GM12878 (cell line): ENCODE measurements at regions not wholly inside any gene's neighbourhood (a gene's known extent, or its start where the extent isn't known, plus 50 kb on each side); places are given as distances from the start of the nearest gene placed in this dataset.

Experiments
- CHD2 ChIP-seq: IDR thresholded peaks from 2 replicates; pipeline ENCODE4 v1.6.1; 2011; ENCODE audit warnings: low read depth, low read length, improper control_type of control experiment, borderline replicate concordance
- CHD4 ChIP-seq: fragments of 200-600 bp; sonication (generic); IDR thresholded peaks from 2 replicates; pipeline ENCODE4 v1.6.1; 2016; ENCODE audit warnings: mild to moderate bottlenecking
- CTCF ChIP-seq, 3 experiments: IDR thresholded peaks in 2 of 3; conservative IDR thresholded peaks in 1 of 3; 2 replicates each; pipeline ENCODE4 v1.5.1; 2011; ENCODE audit warnings: low read depth in 3 of 3, low read length in 3 of 3, mild to moderate bottlenecking in 3 of 3, control low read depth in 2 of 3, moderate library complexity in 2 of 3, inconsistent platforms in 1 of 3, mixed read lengths in 1 of 3; ENCODE audit not compliant: control insufficient read depth in 2 of 3, insufficient read depth in 1 of 3; ENCODE audit errors: extremely low read depth in 1 of 3
- EGR1 ChIP-seq, 2 experiments: IDR thresholded peaks; 1 replicate in 1 of 2; 2 replicates in 1 of 2; pipeline ENCODE4 v1.6.1; 2011 to 2012; ENCODE audit warnings: low read depth in 2 of 2, low read length in 2 of 2, borderline replicate concordance in 1 of 2, mild to moderate bottlenecking in 1 of 2, moderate library complexity in 1 of 2
- EP300 ChIP-seq, 2 experiments: fragments of 150-350 bp in 1 of 2; IDR thresholded peaks; 2 replicates each; pipeline ENCODE4 v1.6.1; 2011 to 2012; ENCODE audit warnings: low read depth in 2 of 2, low read length in 2 of 2, borderline replicate concordance in 1 of 2, improper control_type of control experiment in 1 of 2, inconsistent platforms in 1 of 2; ENCODE audit not compliant: control insufficient read depth in 1 of 2
- EZH2 ChIP-seq: IDR thresholded peaks from 2 replicates; pipeline ENCODE4 v1.6.1; 2012; ENCODE audit warnings: low read depth, mild to moderate bottlenecking, control low read depth, inconsistent platforms, low read length, borderline replicate concordance; ENCODE audit not compliant: control insufficient read depth
- GABPA ChIP-seq: IDR thresholded peaks from 2 replicates; pipeline ENCODE4 v1.6.1; 2014; ENCODE audit warnings: antibody characterized with exemption, low read depth, mild to moderate bottlenecking, inconsistent platforms
- GATAD2B ChIP-seq: fragments of 450-650 bp; conservative IDR thresholded peaks from 2 replicates; pipeline ENCODE4 v1.6.1; 2017; ENCODE audit warnings: low read depth, mild to moderate bottlenecking, moderate library complexity
- MAX ChIP-seq: IDR thresholded peaks from 2 replicates; pipeline ENCODE4 v1.6.1; 2012; ENCODE audit warnings: low read depth, low read length, improper control_type of control experiment
- MYC ChIP-seq: IDR thresholded peaks from 2 replicates; pipeline ENCODE4 v1.6.1; 2011; ENCODE audit warnings: mild to moderate bottlenecking, low read length, moderate library complexity, inconsistent platforms; ENCODE audit not compliant: insufficient read depth, insufficient replicate concordance, insufficient read length, severe bottlenecking
- POLR2A ChIP-seq: IDR thresholded peaks from 2 replicates; pipeline ENCODE4 v1.6.1; 2011; ENCODE audit warnings: low read depth, mild to moderate bottlenecking, low read length
- POLR2AphosphoS5 ChIP-seq: IDR thresholded peaks from 2 replicates; pipeline ENCODE4 v1.6.1; 2011; ENCODE audit warnings: mild to moderate bottlenecking, low read length, inconsistent platforms
- RAD21 ChIP-seq: IDR thresholded peaks from 2 replicates; pipeline ENCODE4 v1.6.1; 2011; ENCODE audit warnings: mild to moderate bottlenecking, low read depth, low read length, moderate library complexity; ENCODE audit not compliant: insufficient read depth
- SRF ChIP-seq, 2 experiments: IDR thresholded peaks; 2 replicates each; pipeline ENCODE4 v1.6.1; 2011; ENCODE audit warnings: low read depth in 2 of 2, low read length in 2 of 2, mild to moderate bottlenecking in 1 of 2, moderate library complexity in 1 of 2

GRCh38 chr22:16717699-16718558, 107.3 kb downstream of the XKR3 start:
- TF ChIP-seq EGR1 (IDR thresholded peaks at IDR 0.05; ENCODE audit: borderline replicate concordance in 1 of 2, low read depth in 2 of 2, low read length in 2 of 2) (no peak), POLR2AphosphoS5 (no peak), EP300 (IDR thresholded peaks at IDR 0.05; ENCODE audit: borderline replicate concordance in 1 of 2, control insufficient read depth in 1 of 2, low read depth in 2 of 2, low read length in 2 of 2) (no peak), MYC (no peak), POLR2A (no peak), MAX (no peak), CHD4 (no peak), RAD21 (no peak), CTCF (IDR thresholded peaks at IDR 0.05 in 2 of 3, conservative IDR thresholded peaks at IDR 0.05 in 1 of 3; ENCODE audit: control insufficient read depth in 2 of 3, extremely low read depth in 1 of 3, insufficient read depth in 1 of 3, low read depth in 3 of 3, low read length in 3 of 3) (no peak), SRF (IDR thresholded peaks at IDR 0.05; ENCODE audit: low read depth in 2 of 2, low read length in 2 of 2) (no peak), GABPA (no peak), CHD2 (no peak), GATAD2B (no peak), EZH2 (no peak)
